ENCODE measurements at regions not wholly inside any gene's neighbourhood (a gene's known extent, or its start where the extent isn't known, plus 50 kb on each side); places are given as distances from the start of the nearest gene placed in this dataset.

GRCh38 chr2:67037655-67038054 is 359.5 kb upstream of the ETAA1 start:
- TF ChIP-seq CTCF (IDR thresholded peaks at IDR 0.05) (no peak), SIN3A (IDR thresholded peaks at IDR 0.05; ENCODE audit: borderline replicate concordance, insufficient read depth, low read depth, low read length) (no peak), POLR2AphosphoS5 (IDR thresholded peaks at IDR 0.05; ENCODE audit: low read depth, low read length) (no peak)
